Gastrocnemius medialis (tissue), 4 donors: ENCODE measurements at regions not wholly inside any gene's neighbourhood (a gene's known extent, or its start where the extent isn't known, plus 50 kb on each side); places are given as distances from the start of the nearest gene placed in this dataset.

ENCODE experiments used
- POLR2A ChIP-seq, 2 donors: fragments of 450-650 bp; IDR thresholded peaks; one replicate each; pipeline ENCODE4 v1.6.1; 2017; ENCODE audit warnings: antibody characterized with exemption in 2 of 2, mild to moderate bottlenecking in 2 of 2, moderate library complexity in 2 of 2
- TF ChIP-seq, protein P1 (sequence below), 5 experiments: fragments of 450-650 bp in 3 of 5; fragments of 200-600 bp in 2 of 5; sonication (generic) in 2 of 5; IDR thresholded peaks in 4 of 5; conservative IDR thresholded peaks in 1 of 5; 1 replicate in 4 of 5; 2 replicates in 1 of 5; pipeline ENCODE4 v1.5.1; 2016 to 2019; ENCODE audit warnings: antibody characterized with exemption in 5 of 5, mild to moderate bottlenecking in 3 of 5, moderate library complexity in 3 of 5

GRCh38 chr22:49678137-49678841, 149.4 kb downstream of the BRD1 start:
- TF ChIP-seq, protein P1, sequence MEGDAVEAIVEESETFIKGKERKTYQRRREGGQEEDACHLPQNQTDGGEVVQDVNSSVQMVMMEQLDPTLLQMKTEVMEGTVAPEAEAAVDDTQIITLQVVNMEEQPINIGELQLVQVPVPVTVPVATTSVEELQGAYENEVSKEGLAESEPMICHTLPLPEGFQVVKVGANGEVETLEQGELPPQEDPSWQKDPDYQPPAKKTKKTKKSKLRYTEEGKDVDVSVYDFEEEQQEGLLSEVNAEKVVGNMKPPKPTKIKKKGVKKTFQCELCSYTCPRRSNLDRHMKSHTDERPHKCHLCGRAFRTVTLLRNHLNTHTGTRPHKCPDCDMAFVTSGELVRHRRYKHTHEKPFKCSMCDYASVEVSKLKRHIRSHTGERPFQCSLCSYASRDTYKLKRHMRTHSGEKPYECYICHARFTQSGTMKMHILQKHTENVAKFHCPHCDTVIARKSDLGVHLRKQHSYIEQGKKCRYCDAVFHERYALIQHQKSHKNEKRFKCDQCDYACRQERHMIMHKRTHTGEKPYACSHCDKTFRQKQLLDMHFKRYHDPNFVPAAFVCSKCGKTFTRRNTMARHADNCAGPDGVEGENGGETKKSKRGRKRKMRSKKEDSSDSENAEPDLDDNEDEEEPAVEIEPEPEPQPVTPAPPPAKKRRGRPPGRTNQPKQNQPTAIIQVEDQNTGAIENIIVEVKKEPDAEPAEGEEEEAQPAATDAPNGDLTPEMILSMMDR (IDR thresholded peaks at IDR 0.05 in 4 of 5, conservative IDR thresholded peaks at IDR 0.05 in 1 of 5): no peak
- no peak for TF ChIP-seq POLR2A (IDR thresholded peaks at IDR 0.05)
